ENCODE measurements at regions not wholly inside any gene's neighbourhood (a gene's known extent, or its start where the extent isn't known, plus 50 kb on each side); places are given as distances from the start of the nearest gene placed in this dataset.

- no peaks in the 10 kb centered on the region for H3K36me3 Mint-ChIP-seq
- ATAC-seq (no peak), DNase-seq (no peak)
- H3K4me3 Mint-ChIP-seq, result no peak overlapping the region
- CTCF ChIA-PET, result no interaction called here
- peaks cover 9% of the 10 kb centered on the region for H3K9me3 Mint-ChIP-seq (ENCODE audit: low read depth)
- H3K4me1 Mint-ChIP-seq, result no peaks in the 10 kb centered on the region
- no peaks in the 10 kb centered on the region for H3K27me3 Mint-ChIP-seq
- H3K27ac Mint-ChIP-seq, result no peak overlapping the region
Observed at GRCh38 chr6:76683985-76684384, 611.5 kb upstream of the IMPG1 start.

- Mint-ChIP-seq H3K36me3 (no peaks in the 10 kb centered on the region), H3K9me3 (ENCODE audit: low read depth) (peaks cover 9% of the 10 kb centered on the region), H3K27me3 (no peaks in the 10 kb centered on the region), H3K4me3 (no peak overlapping the region), H3K4me1 (no peaks in the 10 kb centered on the region), H3K27ac (no peak overlapping the region)
- DNase-seq (no peak), ATAC-seq (no peak)
- CTCF ChIA-PET, result no interaction called here
Observed at GRCh38 chr6:76682842-76683241, 610.4 kb upstream of the IMPG1 start.

GRCh38 chr6:76681781-76682180 lies 609.3 kb upstream of the IMPG1 start:
- CTCF ChIA-PET, result no interaction called here
- ATAC-seq (no peak), DNase-seq (no peak)
- H3K4me3 Mint-ChIP-seq, result no peak overlapping the region
- no peaks in the 10 kb centered on the region for H3K36me3 Mint-ChIP-seq
- no peaks in the 10 kb centered on the region for H3K27me3 Mint-ChIP-seq
- H3K4me1 Mint-ChIP-seq, result no peaks in the 10 kb centered on the region
- peaks cover 3% of the 10 kb centered on the region for H3K9me3 Mint-ChIP-seq (ENCODE audit: low read depth)
- no peak overlapping the region for H3K27ac Mint-ChIP-seq

GRCh38 chr6:76677017-76677416 lies 604.6 kb upstream of the IMPG1 start:
- no peak overlapping the region for H3K27ac Mint-ChIP-seq
- CTCF ChIA-PET, result no interaction called here
- no peaks in the 10 kb centered on the region for H3K4me1 Mint-ChIP-seq
- no peaks in the 10 kb centered on the region for H3K9me3 Mint-ChIP-seq (ENCODE audit: low read depth)
- no peaks in the 10 kb centered on the region for H3K36me3 Mint-ChIP-seq
- ATAC-seq (no peak), DNase-seq (no peak)
- no peak overlapping the region for H3K4me3 Mint-ChIP-seq
- H3K27me3 Mint-ChIP-seq, result no peaks in the 10 kb centered on the region

GRCh38 chr6:76671751-76672150 lies 599.3 kb upstream of the IMPG1 start:
- Mint-ChIP-seq H3K27ac (no peak overlapping the region), H3K4me3 (no peak overlapping the region), H3K4me1 (no peaks in the 10 kb centered on the region), H3K27me3 (no peaks in the 10 kb centered on the region), H3K36me3 (no peaks in the 10 kb centered on the region), H3K9me3 (ENCODE audit: low read depth) (peaks cover 2% of the 10 kb centered on the region)
- no peak for DNase-seq
- no peak for ATAC-seq
- CTCF ChIA-PET, result no interaction called here

- peaks cover 5% of the 10 kb centered on the region for H3K9me3 Mint-ChIP-seq (ENCODE audit: low read depth)
- H3K4me1 Mint-ChIP-seq, result no peaks in the 10 kb centered on the region
- ATAC-seq (no peak), DNase-seq (no peak)
- H3K4me3 Mint-ChIP-seq, result no peak overlapping the region
- no peak overlapping the region for H3K27ac Mint-ChIP-seq
- CTCF ChIA-PET, result no interaction called here
- no peaks in the 10 kb centered on the region for H3K27me3 Mint-ChIP-seq
- no peaks in the 10 kb centered on the region for H3K36me3 Mint-ChIP-seq
Observed at GRCh38 chr6:76644231-76644630, 571.8 kb upstream of the IMPG1 start.

GRCh38 chr6:76639941-76640340 lies 567.5 kb upstream of the IMPG1 start:
- H3K27ac Mint-ChIP-seq, result no peak overlapping the region
- no peak overlapping the region for H3K4me3 Mint-ChIP-seq
- ATAC-seq (no peak), DNase-seq (no peak)
- H3K9me3 Mint-ChIP-seq (ENCODE audit: low read depth), result peaks cover 5% of the 10 kb centered on the region
- H3K36me3 Mint-ChIP-seq, result no peaks in the 10 kb centered on the region
- CTCF ChIA-PET, result no interaction called here
- no peaks in the 10 kb centered on the region for H3K27me3 Mint-ChIP-seq
- no peaks in the 10 kb centered on the region for H3K4me1 Mint-ChIP-seq

- Mint-ChIP-seq H3K27me3 (no peaks in the 10 kb centered on the region), H3K4me1 (no peaks in the 10 kb centered on the region), H3K4me3 (no peak overlapping the region), H3K9me3 (ENCODE audit: low read depth) (peaks cover 2% of the 10 kb centered on the region), H3K27ac (no peak overlapping the region), H3K36me3 (no peaks in the 10 kb centered on the region)
- no peak for DNase-seq
- ATAC-seq, result no peak
- CTCF ChIA-PET, result no interaction called here
Observed at GRCh38 chr6:76634695-76635094, 562.2 kb upstream of the IMPG1 start.

- Mint-ChIP-seq H3K36me3 (no peaks in the 10 kb centered on the region), H3K4me3 (no peak overlapping the region), H3K27ac (no peak overlapping the region), H3K9me3 (ENCODE audit: low read depth) (no peaks in the 10 kb centered on the region), H3K4me1 (no peaks in the 10 kb centered on the region), H3K27me3 (no peaks in the 10 kb centered on the region)
- CTCF ChIA-PET, result no interaction called here
- DNase-seq (no peak), ATAC-seq (no peak)
Observed at GRCh38 chr6:76633259-76633658, 560.8 kb upstream of the IMPG1 start.

- no peaks in the 10 kb centered on the region for H3K27me3 Mint-ChIP-seq
- no peak overlapping the region for H3K4me3 Mint-ChIP-seq
- CTCF ChIA-PET, result no interaction called here
- ATAC-seq, result no peak
- H3K4me1 Mint-ChIP-seq, result no peaks in the 10 kb centered on the region
- no peak for DNase-seq
- H3K36me3 Mint-ChIP-seq, result no peaks in the 10 kb centered on the region
- no peak overlapping the region for H3K27ac Mint-ChIP-seq
- peaks cover 4% of the 10 kb centered on the region for H3K9me3 Mint-ChIP-seq (ENCODE audit: low read depth)
Observed at GRCh38 chr6:76631622-76632021, 559.2 kb upstream of the IMPG1 start.

GRCh38 chr6:76615395-76615794 lies 542.9 kb upstream of the IMPG1 start:
- no peaks in the 10 kb centered on the region for H3K4me1 Mint-ChIP-seq
- no peaks in the 10 kb centered on the region for H3K9me3 Mint-ChIP-seq (ENCODE audit: low read depth)
- no peaks in the 10 kb centered on the region for H3K36me3 Mint-ChIP-seq
- no peak overlapping the region for H3K27ac Mint-ChIP-seq
- no peak overlapping the region for H3K4me3 Mint-ChIP-seq
- CTCF ChIA-PET, result no interaction called here
- no peaks in the 10 kb centered on the region for H3K27me3 Mint-ChIP-seq
- ATAC-seq (no peak), DNase-seq (no peak)

GRCh38 chr6:76612954-76613353 lies 540.5 kb upstream of the IMPG1 start:
- Mint-ChIP-seq H3K9me3 (ENCODE audit: low read depth) (no peaks in the 10 kb centered on the region), H3K27me3 (no peaks in the 10 kb centered on the region), H3K4me3 (no peak overlapping the region), H3K4me1 (no peaks in the 10 kb centered on the region), H3K36me3 (no peaks in the 10 kb centered on the region), H3K27ac (no peak overlapping the region)
- no peak for ATAC-seq
- CTCF ChIA-PET, result no interaction called here
- DNase-seq, result no peak

GRCh38 chr6:76609160-76609559 lies 536.7 kb upstream of the IMPG1 start:
- no peak for DNase-seq
- no peaks in the 10 kb centered on the region for H3K27me3 Mint-ChIP-seq
- H3K9me3 Mint-ChIP-seq (ENCODE audit: low read depth), result no peaks in the 10 kb centered on the region
- CTCF ChIA-PET, result no interaction called here
- H3K36me3 Mint-ChIP-seq, result no peaks in the 10 kb centered on the region
- no peak for ATAC-seq
- no peak overlapping the region for H3K27ac Mint-ChIP-seq
- no peaks in the 10 kb centered on the region for H3K4me1 Mint-ChIP-seq
- no peak overlapping the region for H3K4me3 Mint-ChIP-seq

GRCh38 chr6:76594109-76594508 lies 521.6 kb upstream of the IMPG1 start:
- Mint-ChIP-seq H3K4me3 (no peak overlapping the region), H3K4me1 (no peaks in the 10 kb centered on the region), H3K27ac (no peak overlapping the region), H3K36me3 (no peaks in the 10 kb centered on the region), H3K27me3 (no peaks in the 10 kb centered on the region), H3K9me3 (ENCODE audit: low read depth) (peaks cover 4% of the 10 kb centered on the region)
- ATAC-seq (no peak), DNase-seq (no peak)
- CTCF ChIA-PET, result no interaction called here

- no peaks in the 10 kb centered on the region for H3K4me1 Mint-ChIP-seq
- no peak for ATAC-seq
- no peak overlapping the region for H3K4me3 Mint-ChIP-seq
- no peaks in the 10 kb centered on the region for H3K36me3 Mint-ChIP-seq
- peaks cover under 1% of the 10 kb centered on the region for H3K9me3 Mint-ChIP-seq (ENCODE audit: low read depth)
- no peak overlapping the region for H3K27ac Mint-ChIP-seq
- no peaks in the 10 kb centered on the region for H3K27me3 Mint-ChIP-seq
- DNase-seq, result no peak
- CTCF ChIA-PET, result no interaction called here
Observed at GRCh38 chr6:76593668-76594067, 521.2 kb upstream of the IMPG1 start.

Measured in activated CD8-positive, alpha-beta memory T cell treated with anti-CD3 and anti-CD28 coated beads, Interleukin-2, amount 10 ng/mL, durations not matched to agents 7 days and 5 days (primary cell).